H54 (cell line): ENCODE measurements at regions not wholly inside any gene's neighbourhood (a gene's known extent, or its start where the extent isn't known, plus 50 kb on each side); places are given as distances from the start of the nearest gene placed in this dataset.
"Not testable (repeated sequence)": the region's sequence is repeated elsewhere in the genome, so short reads cannot be mapped to it uniquely, and the experiment has no call there.

Source experiments
- DNase-seq: peaks from one replicate; pipeline ENCODE4 v3.0.0; 2011; ENCODE audit warnings: low spot score, mixed read lengths; ENCODE audit not compliant: insufficient read length
- FAIRE-seq: peaks from 3 replicates; lab custom pipeline; 2011; peaks lifted over from hg19 to GRCh38; lab: Jason Lieb, UNC
- POLR2A ChIP-seq: IDR thresholded peaks from 2 replicates; pipeline ENCODE4 v1.6.1; 2011; ENCODE audit warnings: low read depth, mild to moderate bottlenecking, low read length

GRCh38 chr3:96259299-96259698, 555.1 kb upstream of the EPHA6 start:
- TF ChIP-seq POLR2A, result no peak
- FAIRE-seq, result no peak
- no peak for DNase-seq

GRCh38 chr3:96264701-96265100, 549.7 kb upstream of the EPHA6 start:
- FAIRE-seq, result no peak
- no peak for TF ChIP-seq POLR2A
- no peak for DNase-seq

- no peak for TF ChIP-seq POLR2A
- FAIRE-seq (peak; percentile 64), DNase-seq (peak; percentile 1)
These were observed 547.8 kb upstream of the EPHA6 start for GRCh38 chr3:96266395-96267190.

GRCh38 chr3:96267577-96267976, 546.8 kb upstream of the EPHA6 start:
- DNase-seq, result no peak
- no peak for TF ChIP-seq POLR2A
- FAIRE-seq, result no peak

- FAIRE-seq, result no peak
- no peak for TF ChIP-seq POLR2A
- no peak for DNase-seq
These were observed 520.3 kb upstream of the EPHA6 start for GRCh38 chr3:96294143-96294542.

GRCh38 chr3:96300743-96301142, 513.7 kb upstream of the EPHA6 start:
- FAIRE-seq (no peak), DNase-seq (no peak)
- TF ChIP-seq POLR2A, result no peak

- TF ChIP-seq POLR2A, result no peak
- no peak for FAIRE-seq
- DNase-seq, result no peak
These were observed 495.2 kb upstream of the EPHA6 start for GRCh38 chr3:96319166-96319565.

- DNase-seq (no peak), FAIRE-seq (no peak)
- TF ChIP-seq POLR2A, result no peak
These were observed 490.3 kb upstream of the EPHA6 start for GRCh38 chr3:96324087-96324486.

GRCh38 chr3:96330795-96331194, 483.6 kb upstream of the EPHA6 start:
- no peak for FAIRE-seq
- DNase-seq, result no peak
- TF ChIP-seq POLR2A, result no peak

- no peak for TF ChIP-seq POLR2A
- DNase-seq (no peak), FAIRE-seq (no peak)
These were observed 483.1 kb upstream of the EPHA6 start for GRCh38 chr3:96331341-96331740.

GRCh38 chr3:96334779-96335178, 479.6 kb upstream of the EPHA6 start:
- TF ChIP-seq POLR2A, result no peak
- no peak for DNase-seq
- FAIRE-seq, result no peak

- TF ChIP-seq POLR2A, result no peak
- DNase-seq (no peak), FAIRE-seq (no peak)
These were observed 467.1 kb upstream of the EPHA6 start for GRCh38 chr3:96347289-96347688.

GRCh38 chr3:96351598-96351997, 462.8 kb upstream of the EPHA6 start:
- FAIRE-seq, DNase-seq: not testable (repeated sequence)

- TF ChIP-seq POLR2A, result no peak
- no peak for FAIRE-seq
These were observed 460.3 kb upstream of the EPHA6 start for GRCh38 chr3:96354106-96354505.

GRCh38 chr3:96354742-96355141, 459.7 kb upstream of the EPHA6 start:
- no peak for TF ChIP-seq POLR2A
- DNase-seq (no peak), FAIRE-seq (peak; percentile 60)

More at GRCh38 chr3:96354106-96354505, 460.3 kb upstream of the EPHA6 start:
- DNase-seq, result no peak

GRCh38 chr3:96361241-96361640, 453.2 kb upstream of the EPHA6 start:
- no peak for FAIRE-seq
- TF ChIP-seq POLR2A, result no peak

More at GRCh38 chr3:96361241-96361640, 453.2 kb upstream of the EPHA6 start:
- DNase-seq, result no peak
